Testis (tissue), 2 donors: ENCODE measurements at regions not wholly inside any gene's neighbourhood (a gene's known extent, or its start where the extent isn't known, plus 50 kb on each side); places are given as distances from the start of the nearest gene placed in this dataset.

Source experiments
- POLR2A ChIP-seq: fragments of 450-650 bp; IDR thresholded peaks from one replicate; pipeline ENCODE4 v1.6.1; 2017; ENCODE audit warnings: antibody characterized with exemption, mild to moderate bottlenecking, moderate library complexity
- TF ChIP-seq, protein P1 (sequence below), 3 experiments: fragments of 450-650 bp in 2 of 3; fragments of 200-600 bp in 1 of 3; sonication (generic) in 1 of 3; IDR thresholded peaks; one replicate each; pipeline ENCODE4 v1.5.1; 2016 to 2019; ENCODE audit warnings: antibody characterized with exemption in 3 of 3, mild to moderate bottlenecking in 2 of 3, moderate library complexity in 1 of 3

GRCh38 chr10:80917636-80918035, 379.9 kb downstream of the SH2D4B start:
- TF ChIP-seq POLR2A, result no peak
- TF ChIP-seq, protein P1, sequence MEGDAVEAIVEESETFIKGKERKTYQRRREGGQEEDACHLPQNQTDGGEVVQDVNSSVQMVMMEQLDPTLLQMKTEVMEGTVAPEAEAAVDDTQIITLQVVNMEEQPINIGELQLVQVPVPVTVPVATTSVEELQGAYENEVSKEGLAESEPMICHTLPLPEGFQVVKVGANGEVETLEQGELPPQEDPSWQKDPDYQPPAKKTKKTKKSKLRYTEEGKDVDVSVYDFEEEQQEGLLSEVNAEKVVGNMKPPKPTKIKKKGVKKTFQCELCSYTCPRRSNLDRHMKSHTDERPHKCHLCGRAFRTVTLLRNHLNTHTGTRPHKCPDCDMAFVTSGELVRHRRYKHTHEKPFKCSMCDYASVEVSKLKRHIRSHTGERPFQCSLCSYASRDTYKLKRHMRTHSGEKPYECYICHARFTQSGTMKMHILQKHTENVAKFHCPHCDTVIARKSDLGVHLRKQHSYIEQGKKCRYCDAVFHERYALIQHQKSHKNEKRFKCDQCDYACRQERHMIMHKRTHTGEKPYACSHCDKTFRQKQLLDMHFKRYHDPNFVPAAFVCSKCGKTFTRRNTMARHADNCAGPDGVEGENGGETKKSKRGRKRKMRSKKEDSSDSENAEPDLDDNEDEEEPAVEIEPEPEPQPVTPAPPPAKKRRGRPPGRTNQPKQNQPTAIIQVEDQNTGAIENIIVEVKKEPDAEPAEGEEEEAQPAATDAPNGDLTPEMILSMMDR (IDR thresholded peaks at IDR 0.05), result no peak
